ENCODE measurements at regions not wholly inside any gene's neighbourhood (a gene's known extent, or its start where the extent isn't known, plus 50 kb on each side); places are given as distances from the start of the nearest gene placed in this dataset.

- Histone ChIP-seq H3K9ac (ENCODE audit: low read depth in 1 of 2, low read length in 2 of 2) (no peak overlapping the region), H3K4me3 (ENCODE audit: low read depth in 1 of 3, low read length in 3 of 3) (no peak overlapping the region), H3K4me1 (ENCODE audit: control insufficient read depth in 4 of 4, insufficient read depth in 4 of 4, low read length in 3 of 4) (peaks cover 3 to 7% (median 6%) of the 10 kb centered on the region in 4 donors), H3K27me3 (ENCODE audit: control insufficient read depth in 4 of 4, insufficient read depth in 4 of 4, low read length in 3 of 4) (no peaks in the 10 kb centered on the region), H3K27ac (ENCODE audit: low read depth in 1 of 2, low read length in 2 of 2) (no peak overlapping the region), H3K9me3 (ENCODE audit: control insufficient read depth in 4 of 4, low read length in 3 of 4) (no peaks in the 10 kb centered on the region), H3K36me3 (ENCODE audit: control insufficient read depth in 4 of 4, insufficient read depth in 3 of 4, low read depth in 1 of 4, low read length in 3 of 4) (no peaks in the 10 kb centered on the region)
- WGBS, result 32% methylated on average over 5 of the region's 5 CpGs
- no peak for DNase-seq (ENCODE audit: low spot score)
- TF ChIP-seq RAD21 (IDR thresholded peaks at IDR 0.05) (no peak), FOXA2 (IDR thresholded peaks at IDR 0.05) (no peak), HNF4A (conservative IDR thresholded peaks at IDR 0.05) (peak in 1 of 2 donors; percentile 35), SP1 (IDR thresholded peaks at IDR 0.05) (no peak), CTCF (IDR thresholded peaks at IDR 0.05; ENCODE audit: low read depth, low read length, missing input control) (no peak)
Measured at GRCh38 chrX:39475372-39475771, 622.4 kb downstream of the BCOR start.

GRCh38 chrX:39476604-39477021, 621.1 kb downstream of the BCOR start:
- Histone ChIP-seq H3K4me3 (ENCODE audit: low read depth in 1 of 3, low read length in 3 of 3) (no peak overlapping the region), H3K9me3 (ENCODE audit: control insufficient read depth in 4 of 4, low read length in 3 of 4) (no peaks in the 10 kb centered on the region), H3K9ac (ENCODE audit: low read depth in 1 of 2, low read length in 2 of 2) (no peak overlapping the region), H3K4me1 (ENCODE audit: control insufficient read depth in 4 of 4, insufficient read depth in 4 of 4, low read length in 3 of 4) (peaks cover 3 to 7% (median 6%) of the 10 kb centered on the region in 4 donors), H3K27me3 (ENCODE audit: control insufficient read depth in 4 of 4, insufficient read depth in 4 of 4, low read length in 3 of 4) (no peaks in the 10 kb centered on the region), H3K36me3 (ENCODE audit: control insufficient read depth in 4 of 4, insufficient read depth in 3 of 4, low read depth in 1 of 4, low read length in 3 of 4) (no peaks in the 10 kb centered on the region), H3K27ac (ENCODE audit: low read depth in 1 of 2, low read length in 2 of 2) (no peak overlapping the region)
- 92% methylated on average over 15 of the region's 15 CpGs for WGBS
- TF ChIP-seq RAD21 (IDR thresholded peaks at IDR 0.05), result no peak
- TF ChIP-seq JUND (IDR thresholded peaks at IDR 0.05), result no peak
- no peak for TF ChIP-seq GABPA (IDR thresholded peaks at IDR 0.05 in 1 of 2, conservative IDR thresholded peaks at IDR 0.05 in 1 of 2)
- TF ChIP-seq EGR1 (IDR thresholded peaks at IDR 0.05; ENCODE audit: low read depth in 2 of 2), result no peak
- TF ChIP-seq HNF4A (conservative IDR thresholded peaks at IDR 0.05), result no peak
- no peak for TF ChIP-seq RXRA (IDR thresholded peaks at IDR 0.05)
- no peak for TF ChIP-seq SP1 (IDR thresholded peaks at IDR 0.05)
- no peak for TF ChIP-seq ATF3 (IDR thresholded peaks at IDR 0.05)
- TF ChIP-seq MAX (IDR thresholded peaks at IDR 0.05), result no peak
- DNase-seq (ENCODE audit: low spot score), result no peak

GRCh38 chrX:39477031-39477761, 620.6 kb downstream of the BCOR start:
- H3K36me3 ChIP-seq (ENCODE audit: control insufficient read depth in 4 of 4, insufficient read depth in 3 of 4, low read depth in 1 of 4, low read length in 3 of 4), result no peaks in the 10 kb centered on the region
- H3K27me3 ChIP-seq (ENCODE audit: control insufficient read depth in 4 of 4, insufficient read depth in 4 of 4, low read length in 3 of 4), result no peaks in the 10 kb centered on the region
- H3K27ac ChIP-seq (ENCODE audit: low read depth in 1 of 2, low read length in 2 of 2), result no peak overlapping the region
- no peaks in the 10 kb centered on the region for H3K9me3 ChIP-seq (ENCODE audit: control insufficient read depth in 4 of 4, low read length in 3 of 4)
- TF ChIP-seq HNF4G (IDR thresholded peaks at IDR 0.05) (no peak), FOXA2 (IDR thresholded peaks at IDR 0.05) (no peak), NR2F2 (IDR thresholded peaks at IDR 0.05) (no peak), YY1 (IDR thresholded peaks at IDR 0.05) (no peak), ZBTB33 (IDR thresholded peaks at IDR 0.05) (no peak), JUND (IDR thresholded peaks at IDR 0.05) (no peak)
- H3K4me1 ChIP-seq (ENCODE audit: control insufficient read depth in 4 of 4, insufficient read depth in 4 of 4, low read length in 3 of 4), result peaks cover 3 to 7% (median 6%) of the 10 kb centered on the region in 4 donors
- 90% methylated on average over 17 of the region's 17 CpGs for WGBS
- no peak overlapping the region for H3K9ac ChIP-seq (ENCODE audit: low read depth in 1 of 2, low read length in 2 of 2)
- peak; percentile 45 for DNase-seq (ENCODE audit: low spot score)
- H3K4me3 ChIP-seq (ENCODE audit: low read depth in 1 of 3, low read length in 3 of 3), result no peak overlapping the region
